ENCODE measurements at regions not wholly inside any gene's neighbourhood (a gene's known extent, or its start where the extent isn't known, plus 50 kb on each side); places are given as distances from the start of the nearest gene placed in this dataset.

GRCh38 chr4:123496421-123496820, 99.8 kb downstream of the SPRY1 start:
- TF ChIP-seq CTCF (IDR thresholded peaks at IDR 0.05; ENCODE audit: low read depth, low read length, poor library complexity, severe bottlenecking) (no peak), EZH2phosphoT487 (IDR thresholded peaks at IDR 0.05; ENCODE audit: borderline replicate concordance, low read length) (no peak)

Data from DOHH2 (cell line).